GM23338 (cell line): ENCODE measurements at regions not wholly inside any gene's neighbourhood (a gene's known extent, or its start where the extent isn't known, plus 50 kb on each side); places are given as distances from the start of the nearest gene placed in this dataset.

Source experiments
- ATAC-seq: fragments of 200-7000 bp; cut with Tn5 transposase; 3 replicates; pipeline ENCODE4 v1.9.1; 2020
- DNase-seq: peaks from one replicate; pipeline ENCODE4 v3.0.0-alpha.2; 2015; ENCODE audit warnings: low spot score
- H2AFZ ChIP-seq: fragments of 200-600 bp; sonication (generic); 2 replicates; pipeline ENCODE4 v1.8.0; 2016; ENCODE audit warnings: antibody characterized with exemption, mild to moderate bottlenecking, moderate library complexity
- H3F3A ChIP-seq: fragments of 200-600 bp; sonication (generic); replicated peaks from 2 replicates; pipeline ENCODE4 v1.8.0; 2017; ENCODE audit warnings: antibody characterized with exemption, mixed run types, low read depth
- H3K27ac ChIP-seq: fragments of 200-600 bp; sonication (generic); 2 replicates; pipeline ENCODE4 v1.6.1; 2016; ENCODE audit warnings: low read depth
- H3K27me3 ChIP-seq: fragments of 200-600 bp; sonication (generic); 2 replicates; pipeline ENCODE4 v1.8.0; 2016; ENCODE audit warnings: mild to moderate bottlenecking, mixed run types, moderate library complexity; ENCODE audit not compliant: insufficient read depth
- H3K36me3 ChIP-seq: fragments of 200-600 bp; sonication (generic); 2 replicates; pipeline ENCODE4 v1.8.0; 2016; ENCODE audit warnings: mild to moderate bottlenecking; ENCODE audit not compliant: insufficient read depth
- H3K4me1 ChIP-seq: fragments of 200-600 bp; sonication (generic); 2 replicates; pipeline ENCODE4 v1.8.0; 2016; ENCODE audit warnings: mild to moderate bottlenecking, moderate library complexity; ENCODE audit not compliant: insufficient read depth
- H3K4me2 ChIP-seq: fragments of 200-600 bp; sonication (generic); 2 replicates; pipeline ENCODE4 v1.7.1; 2017; ENCODE audit warnings: mixed run types
- H3K4me3 ChIP-seq: fragments of 200-600 bp; sonication (generic); 2 replicates; pipeline ENCODE4 v1.6.1; 2016; ENCODE audit warnings: mixed run types
- H3K79me2 ChIP-seq: fragments of 200-600 bp; sonication (generic); replicated peaks from 2 replicates; pipeline ENCODE4 v1.8.0; 2017; ENCODE audit warnings: mild to moderate bottlenecking; ENCODE audit not compliant: insufficient read depth
- H3K9me2 ChIP-seq: fragments of 200-600 bp; sonication (generic); 2 replicates; pipeline ENCODE4 v1.8.0; 2017; ENCODE audit not compliant: insufficient read depth
- H4K20me1 ChIP-seq: fragments of 200-600 bp; sonication (generic); replicated peaks from 2 replicates; pipeline ENCODE4 v1.8.0; 2017; ENCODE audit warnings: mild to moderate bottlenecking; ENCODE audit not compliant: insufficient read depth
- H3K27ac Mint-ChIP-seq: 2 replicates; pipeline ENCODE4 v1.8.0; 2020; ENCODE audit warnings: inconsistent platforms, mild to moderate bottlenecking, moderate library complexity, mixed read lengths
- H3K27me3 Mint-ChIP-seq: 3 replicates; pipeline ENCODE4 v1.8.0; 2022; ENCODE audit warnings: low read depth, mild to moderate bottlenecking, moderate library complexity, mixed read lengths, inconsistent platforms; ENCODE audit not compliant: insufficient read depth, poor library complexity
- H3K36me3 Mint-ChIP-seq: 3 replicates; pipeline ENCODE4 v1.8.0; 2021; ENCODE audit warnings: low read depth, mild to moderate bottlenecking, inconsistent platforms, moderate library complexity, mixed read lengths
- H3K4me1 Mint-ChIP-seq: 3 replicates; pipeline ENCODE4 v1.8.0; 2020; ENCODE audit warnings: mild to moderate bottlenecking, inconsistent platforms, mixed read lengths
- H3K4me3 Mint-ChIP-seq: 3 replicates; pipeline ENCODE4 v1.8.0; 2021; ENCODE audit warnings: moderate library complexity, mild to moderate bottlenecking, inconsistent platforms, mixed read lengths
- H3K9me3 Mint-ChIP-seq: 3 replicates; pipeline ENCODE4 v1.8.0; 2020; ENCODE audit warnings: moderate library complexity, mild to moderate bottlenecking, inconsistent platforms, mixed read lengths
- CREB1 ChIP-seq: fragments of 250-450 bp; sonication (Bioruptor Pico); IDR thresholded peaks from 2 replicates; pipeline ENCODE4 v1.5.0; 2020; ENCODE audit warnings: low read depth, mild to moderate bottlenecking, moderate library complexity
- ZNF331 ChIP-seq: fragments of 250-450 bp; sonication (Bioruptor Pico); IDR thresholded peaks from 2 replicates; pipeline ENCODE4 v1.5.0; 2020; ENCODE audit warnings: low read depth, mild to moderate bottlenecking, moderate library complexity
- TF ChIP-seq, protein P1 (sequence below): IDR thresholded peaks from 2 replicates; pipeline ENCODE4 v1.6.1; 2016; ENCODE audit warnings: antibody characterized with exemption
- TF ChIP-seq, protein P2 (sequence below), 2 experiments: fragments of 200-600 bp in 1 of 2; sonication (generic) in 1 of 2; conservative IDR thresholded peaks; 2 replicates each; pipeline versions ENCODE4 v1.5.1 to v1.6.1; 2016 to 2017; ENCODE audit warnings: antibody characterized with exemption in 2 of 2, low read depth in 2 of 2, mild to moderate bottlenecking in 2 of 2, moderate library complexity in 1 of 2
- TF ChIP-seq, protein P3 (sequence below): IDR thresholded peaks from one replicate; pipeline ENCODE4 v1.6.1; 2018; ENCODE audit warnings: antibody characterized with exemption; ENCODE audit not compliant: unreplicated experiment

DNA sequence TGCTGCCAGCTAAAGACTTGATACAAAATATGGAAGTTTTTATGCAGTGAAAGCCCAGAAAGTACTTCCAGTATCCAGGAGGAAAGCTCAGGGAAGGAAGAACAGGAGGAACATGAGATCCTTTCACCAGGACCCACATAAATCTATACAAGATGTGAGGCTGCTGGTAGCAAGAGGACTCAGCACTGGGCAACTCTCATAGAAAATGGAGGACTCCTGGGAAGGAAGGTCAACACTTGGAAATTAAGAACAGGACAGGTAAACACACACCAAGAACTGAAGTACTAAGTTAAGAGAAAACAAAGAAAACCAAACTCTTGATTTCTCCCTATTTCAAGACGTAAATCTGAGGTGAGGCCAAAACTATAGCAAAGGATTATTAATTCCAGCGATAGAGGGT, 220.5 kb upstream of the HSF2 start (continued):
- TF ChIP-seq, protein P1, sequence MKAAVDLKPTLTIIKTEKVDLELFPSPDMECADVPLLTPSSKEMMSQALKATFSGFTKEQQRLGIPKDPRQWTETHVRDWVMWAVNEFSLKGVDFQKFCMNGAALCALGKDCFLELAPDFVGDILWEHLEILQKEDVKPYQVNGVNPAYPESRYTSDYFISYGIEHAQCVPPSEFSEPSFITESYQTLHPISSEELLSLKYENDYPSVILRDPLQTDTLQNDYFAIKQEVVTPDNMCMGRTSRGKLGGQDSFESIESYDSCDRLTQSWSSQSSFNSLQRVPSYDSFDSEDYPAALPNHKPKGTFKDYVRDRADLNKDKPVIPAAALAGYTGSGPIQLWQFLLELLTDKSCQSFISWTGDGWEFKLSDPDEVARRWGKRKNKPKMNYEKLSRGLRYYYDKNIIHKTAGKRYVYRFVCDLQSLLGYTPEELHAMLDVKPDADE: no peak
- TF ChIP-seq CREB1 (CRISPR knock-in tag): no peak
- TF ChIP-seq ZNF331 (CRISPR knock-in tag): no peak

DNA sequence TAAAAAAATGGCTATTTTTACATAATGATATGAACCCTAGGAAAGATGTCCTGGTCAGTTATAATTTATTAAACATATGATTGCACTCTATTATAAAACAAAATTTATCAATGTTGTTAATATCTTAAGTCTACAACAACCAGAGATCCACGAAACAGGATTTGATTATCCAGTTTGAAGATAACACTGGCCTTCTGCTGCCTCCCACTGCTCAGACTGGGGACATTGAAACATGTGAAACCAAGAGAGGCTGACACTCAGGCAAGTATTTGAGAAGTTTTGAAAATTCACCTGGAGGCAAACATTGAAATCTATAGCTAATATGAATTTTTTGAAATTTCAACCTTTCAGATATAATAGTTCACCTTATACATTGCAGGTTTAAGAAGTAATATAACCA, 219.3 kb upstream of the HSF2 start:
- DNase-seq: no peak
- no peaks in the 10 kb centered on the region for H3K9me2 ChIP-seq
- H3K36me3 Mint-ChIP-seq: no peaks in the 10 kb centered on the region
- no peak for ATAC-seq
- H3K27ac ChIP-seq: no peak overlapping the region
- peaks cover 12% of the 10 kb centered on the region for H3K4me1 Mint-ChIP-seq
- no peaks in the 10 kb centered on the region for H3K9me3 Mint-ChIP-seq
- no peak overlapping the region for H3K4me3 ChIP-seq
- H3K27ac Mint-ChIP-seq: no peak overlapping the region
- TF ChIP-seq, protein P2, sequence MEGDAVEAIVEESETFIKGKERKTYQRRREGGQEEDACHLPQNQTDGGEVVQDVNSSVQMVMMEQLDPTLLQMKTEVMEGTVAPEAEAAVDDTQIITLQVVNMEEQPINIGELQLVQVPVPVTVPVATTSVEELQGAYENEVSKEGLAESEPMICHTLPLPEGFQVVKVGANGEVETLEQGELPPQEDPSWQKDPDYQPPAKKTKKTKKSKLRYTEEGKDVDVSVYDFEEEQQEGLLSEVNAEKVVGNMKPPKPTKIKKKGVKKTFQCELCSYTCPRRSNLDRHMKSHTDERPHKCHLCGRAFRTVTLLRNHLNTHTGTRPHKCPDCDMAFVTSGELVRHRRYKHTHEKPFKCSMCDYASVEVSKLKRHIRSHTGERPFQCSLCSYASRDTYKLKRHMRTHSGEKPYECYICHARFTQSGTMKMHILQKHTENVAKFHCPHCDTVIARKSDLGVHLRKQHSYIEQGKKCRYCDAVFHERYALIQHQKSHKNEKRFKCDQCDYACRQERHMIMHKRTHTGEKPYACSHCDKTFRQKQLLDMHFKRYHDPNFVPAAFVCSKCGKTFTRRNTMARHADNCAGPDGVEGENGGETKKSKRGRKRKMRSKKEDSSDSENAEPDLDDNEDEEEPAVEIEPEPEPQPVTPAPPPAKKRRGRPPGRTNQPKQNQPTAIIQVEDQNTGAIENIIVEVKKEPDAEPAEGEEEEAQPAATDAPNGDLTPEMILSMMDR (conservative IDR thresholded peaks at IDR 0.05; ENCODE audit: low read depth in 2 of 2): peak; percentile 38 to 64
- TF ChIP-seq, protein P3, sequence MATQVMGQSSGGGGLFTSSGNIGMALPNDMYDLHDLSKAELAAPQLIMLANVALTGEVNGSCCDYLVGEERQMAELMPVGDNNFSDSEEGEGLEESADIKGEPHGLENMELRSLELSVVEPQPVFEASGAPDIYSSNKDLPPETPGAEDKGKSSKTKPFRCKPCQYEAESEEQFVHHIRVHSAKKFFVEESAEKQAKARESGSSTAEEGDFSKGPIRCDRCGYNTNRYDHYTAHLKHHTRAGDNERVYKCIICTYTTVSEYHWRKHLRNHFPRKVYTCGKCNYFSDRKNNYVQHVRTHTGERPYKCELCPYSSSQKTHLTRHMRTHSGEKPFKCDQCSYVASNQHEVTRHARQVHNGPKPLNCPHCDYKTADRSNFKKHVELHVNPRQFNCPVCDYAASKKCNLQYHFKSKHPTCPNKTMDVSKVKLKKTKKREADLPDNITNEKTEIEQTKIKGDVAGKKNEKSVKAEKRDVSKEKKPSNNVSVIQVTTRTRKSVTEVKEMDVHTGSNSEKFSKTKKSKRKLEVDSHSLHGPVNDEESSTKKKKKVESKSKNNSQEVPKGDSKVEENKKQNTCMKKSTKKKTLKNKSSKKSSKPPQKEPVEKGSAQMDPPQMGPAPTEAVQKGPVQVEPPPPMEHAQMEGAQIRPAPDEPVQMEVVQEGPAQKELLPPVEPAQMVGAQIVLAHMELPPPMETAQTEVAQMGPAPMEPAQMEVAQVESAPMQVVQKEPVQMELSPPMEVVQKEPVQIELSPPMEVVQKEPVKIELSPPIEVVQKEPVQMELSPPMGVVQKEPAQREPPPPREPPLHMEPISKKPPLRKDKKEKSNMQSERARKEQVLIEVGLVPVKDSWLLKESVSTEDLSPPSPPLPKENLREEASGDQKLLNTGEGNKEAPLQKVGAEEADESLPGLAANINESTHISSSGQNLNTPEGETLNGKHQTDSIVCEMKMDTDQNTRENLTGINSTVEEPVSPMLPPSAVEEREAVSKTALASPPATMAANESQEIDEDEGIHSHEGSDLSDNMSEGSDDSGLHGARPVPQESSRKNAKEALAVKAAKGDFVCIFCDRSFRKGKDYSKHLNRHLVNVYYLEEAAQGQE: no peak
- 0 out of 2 replicates have a peak, but pooled peaks cover 5% of the 10 kb centered on the region for H3K4me1 ChIP-seq
- H3K27me3 Mint-ChIP-seq: no peaks in the 10 kb centered on the region
- H2AFZ ChIP-seq: no peak overlapping the region
- H3F3A ChIP-seq: no peaks in the 10 kb centered on the region
- H3K27me3 ChIP-seq: no peaks in the 10 kb centered on the region
- no peak overlapping the region for H3K4me3 Mint-ChIP-seq
- H4K20me1 ChIP-seq: no peaks in the 10 kb centered on the region
- H3K36me3 ChIP-seq: no peaks in the 10 kb centered on the region
- H3K79me2 ChIP-seq: no peaks in the 10 kb centered on the region
- no peak overlapping the region for H3K4me2 ChIP-seq

DNA sequence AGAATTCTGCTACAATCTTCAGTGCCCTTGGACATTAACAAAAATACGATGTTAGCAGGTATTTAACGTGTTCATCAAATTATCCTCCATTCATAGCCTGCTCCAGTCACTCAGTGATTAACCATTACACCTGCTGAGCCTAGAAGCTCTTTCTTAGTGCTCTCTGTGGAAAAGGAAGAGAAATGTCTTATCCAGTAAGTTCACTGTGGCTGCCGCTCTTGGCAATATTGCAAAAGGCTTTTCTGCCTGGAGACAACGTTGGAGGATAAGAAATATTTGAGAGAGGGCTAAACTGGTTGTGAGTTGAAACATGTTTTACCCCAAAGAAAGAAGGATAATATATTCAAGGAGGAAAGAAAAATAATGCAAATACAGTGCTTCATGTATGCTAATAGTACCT, 217.4 kb upstream of the HSF2 start:
- no peaks in the 10 kb centered on the region for H3K79me2 ChIP-seq
- Mint-ChIP-seq H3K27me3 (no peaks in the 10 kb centered on the region), H3K4me3 (no peak overlapping the region), H3K4me1 (peaks cover 12% of the 10 kb centered on the region), H3K36me3 (no peaks in the 10 kb centered on the region), H3K9me3 (no peaks in the 10 kb centered on the region), H3K27ac (no peak overlapping the region)
- no peaks in the 10 kb centered on the region for H3K27me3 ChIP-seq
- H3K4me1 ChIP-seq: 0 out of 2 replicates have a peak, but pooled peaks cover 5% of the 10 kb centered on the region
- H3K9me2 ChIP-seq: no peaks in the 10 kb centered on the region
- H2AFZ ChIP-seq: no peak overlapping the region
- TF ChIP-seq, protein P3: no peak
- H3K4me3 ChIP-seq: no peak overlapping the region
- DNase-seq: no peak
- H3F3A ChIP-seq: no peaks in the 10 kb centered on the region
- H3K27ac ChIP-seq: no peak overlapping the region
- ATAC-seq: no peak
- H4K20me1 ChIP-seq: no peaks in the 10 kb centered on the region
- H3K36me3 ChIP-seq: no peaks in the 10 kb centered on the region
- no peak overlapping the region for H3K4me2 ChIP-seq
